BE2C (cell line): ENCODE measurements at regions not wholly inside any gene's neighbourhood (a gene's known extent, or its start where the extent isn't known, plus 50 kb on each side); places are given as distances from the start of the nearest gene placed in this dataset.

ENCODE experiments used
- DNase-seq: peaks from one replicate; pipeline ENCODE4 v3.0.0-alpha.2; 2020
- H3K27me3 ChIP-seq: fragments of 250-450 bp; sonication (Bioruptor Pico); 2 replicates; pipeline ENCODE4 v1.5.1; 2020; ENCODE audit warnings: mild to moderate bottlenecking
- H3K36me3 ChIP-seq: fragments of 250-450 bp; sonication (Bioruptor Pico); 2 replicates; pipeline ENCODE4 v1.5.1; 2020; ENCODE audit warnings: mild to moderate bottlenecking
- H3K4me1 ChIP-seq: fragments of 250-450 bp; sonication (Bioruptor Pico); 2 replicates; pipeline ENCODE4 v1.5.1; 2020
- H3K4me3 ChIP-seq: 2 replicates; pipeline ENCODE4 v1.5.1; 2011; ENCODE audit warnings: low read depth, low read length
- H3K9me3 ChIP-seq: fragments of 250-450 bp; sonication (Bioruptor Pico); 2 replicates; pipeline ENCODE4 v1.5.1; 2020
- TF ChIP-seq, protein P1 (sequence below): IDR thresholded peaks from 2 replicates; pipeline ENCODE4 v1.5.1; 2012; ENCODE audit warnings: mild to moderate bottlenecking, low read depth, low read length

DNA sequence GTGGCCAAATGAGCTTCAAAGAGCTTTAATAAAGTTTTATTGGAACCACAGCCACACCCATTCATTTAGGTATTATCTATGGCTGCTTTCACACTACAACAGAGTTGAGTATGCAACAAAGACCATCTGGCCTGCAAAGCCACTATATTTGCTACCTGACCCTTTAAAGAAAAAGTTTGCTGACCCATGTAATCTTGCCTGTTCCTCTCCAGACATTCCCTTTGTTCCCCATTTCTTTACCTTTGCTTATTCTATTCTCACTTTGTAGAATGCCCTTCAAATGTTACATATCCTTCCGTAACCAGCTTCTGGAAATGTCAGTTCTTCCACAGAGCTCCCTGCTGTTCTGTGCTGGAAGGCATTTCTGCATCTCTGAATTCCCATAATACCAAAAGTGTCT lies 320.2 kb downstream of the TLE1 start:
- no peaks in the 10 kb centered on the region for H3K36me3 ChIP-seq
- no peaks in the 10 kb centered on the region for H3K9me3 ChIP-seq
- no peaks in the 10 kb centered on the region for H3K27me3 ChIP-seq
- no peak overlapping the region for H3K4me3 ChIP-seq
- DNase-seq = no peak
- TF ChIP-seq, protein P1, sequence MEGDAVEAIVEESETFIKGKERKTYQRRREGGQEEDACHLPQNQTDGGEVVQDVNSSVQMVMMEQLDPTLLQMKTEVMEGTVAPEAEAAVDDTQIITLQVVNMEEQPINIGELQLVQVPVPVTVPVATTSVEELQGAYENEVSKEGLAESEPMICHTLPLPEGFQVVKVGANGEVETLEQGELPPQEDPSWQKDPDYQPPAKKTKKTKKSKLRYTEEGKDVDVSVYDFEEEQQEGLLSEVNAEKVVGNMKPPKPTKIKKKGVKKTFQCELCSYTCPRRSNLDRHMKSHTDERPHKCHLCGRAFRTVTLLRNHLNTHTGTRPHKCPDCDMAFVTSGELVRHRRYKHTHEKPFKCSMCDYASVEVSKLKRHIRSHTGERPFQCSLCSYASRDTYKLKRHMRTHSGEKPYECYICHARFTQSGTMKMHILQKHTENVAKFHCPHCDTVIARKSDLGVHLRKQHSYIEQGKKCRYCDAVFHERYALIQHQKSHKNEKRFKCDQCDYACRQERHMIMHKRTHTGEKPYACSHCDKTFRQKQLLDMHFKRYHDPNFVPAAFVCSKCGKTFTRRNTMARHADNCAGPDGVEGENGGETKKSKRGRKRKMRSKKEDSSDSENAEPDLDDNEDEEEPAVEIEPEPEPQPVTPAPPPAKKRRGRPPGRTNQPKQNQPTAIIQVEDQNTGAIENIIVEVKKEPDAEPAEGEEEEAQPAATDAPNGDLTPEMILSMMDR = no peak
- peaks cover 14% of the 10 kb centered on the region for H3K4me1 ChIP-seq

GRCh38 chr9:81363916-81364480 lies 325.3 kb downstream of the TLE1 start:
- TF ChIP-seq, protein P1 = no peak
- Histone ChIP-seq H3K27me3 (no peaks in the 10 kb centered on the region), H3K4me3 (no peak overlapping the region), H3K36me3 (no peaks in the 10 kb centered on the region), H3K9me3 (no peaks in the 10 kb centered on the region), H3K4me1 (no peaks in the 10 kb centered on the region)
- DNase-seq = no peak

DNA sequence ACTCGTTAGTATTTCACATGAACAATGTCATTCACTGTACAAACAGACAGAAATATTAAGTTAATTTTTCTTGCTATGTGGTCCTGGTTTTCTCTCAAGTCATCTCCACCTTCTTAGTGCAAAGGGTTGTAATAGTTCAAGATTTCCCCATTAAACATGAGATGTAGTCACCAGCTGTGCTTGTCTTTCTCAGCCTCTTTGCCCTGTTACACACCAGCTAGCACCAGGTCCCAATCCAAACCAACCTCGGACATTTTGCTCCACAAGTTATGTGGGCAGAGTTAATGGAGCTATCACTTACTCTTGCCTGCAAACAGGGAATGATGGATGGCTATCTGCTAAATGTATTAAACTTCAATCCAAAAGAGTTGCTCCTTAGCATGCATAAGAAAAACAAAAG lies 328.1 kb downstream of the TLE1 start:
- Histone ChIP-seq H3K27me3 (no peaks in the 10 kb centered on the region), H3K9me3 (no peaks in the 10 kb centered on the region), H3K36me3 (no peaks in the 10 kb centered on the region), H3K4me1 (no peaks in the 10 kb centered on the region), H3K4me3 (no peak overlapping the region)
- TF ChIP-seq, protein P1 = no peak
- DNase-seq = no peak

DNA sequence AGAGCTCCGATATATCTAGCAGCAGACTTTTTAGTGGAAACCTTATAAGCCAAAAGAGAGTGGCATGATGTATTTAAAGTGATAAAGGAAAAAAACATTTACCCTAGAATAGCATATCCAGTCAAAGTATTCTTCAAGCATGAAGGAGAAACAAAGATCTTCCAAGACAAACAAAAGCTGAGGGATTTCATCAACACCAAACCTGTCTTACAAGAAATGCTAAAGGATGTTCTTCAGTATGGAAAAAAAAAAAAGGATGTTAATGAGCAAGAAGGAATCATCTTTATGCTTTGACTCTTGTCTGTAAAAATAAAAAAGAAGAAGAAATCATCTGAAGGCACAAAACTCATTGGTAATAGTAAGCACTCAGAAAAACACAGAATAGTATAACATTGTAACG lies 338.2 kb downstream of the TLE1 start:
- TF ChIP-seq, protein P1 = no peak
- no peaks in the 10 kb centered on the region for H3K4me1 ChIP-seq
- DNase-seq = no peak
- no peaks in the 10 kb centered on the region for H3K36me3 ChIP-seq
- no peaks in the 10 kb centered on the region for H3K9me3 ChIP-seq
- no peak overlapping the region for H3K4me3 ChIP-seq
- no peaks in the 10 kb centered on the region for H3K27me3 ChIP-seq

- Histone ChIP-seq H3K27me3 (no peaks in the 10 kb centered on the region), H3K4me1 (no peaks in the 10 kb centered on the region), H3K4me3 (no peak overlapping the region), H3K36me3 (no peaks in the 10 kb centered on the region), H3K9me3 (no peaks in the 10 kb centered on the region)
- DNase-seq = no peak
- TF ChIP-seq, protein P1 = no peak
These were observed 345.0 kb downstream of the TLE1 start for GRCh38 chr9:81344366-81344765.

DNA sequence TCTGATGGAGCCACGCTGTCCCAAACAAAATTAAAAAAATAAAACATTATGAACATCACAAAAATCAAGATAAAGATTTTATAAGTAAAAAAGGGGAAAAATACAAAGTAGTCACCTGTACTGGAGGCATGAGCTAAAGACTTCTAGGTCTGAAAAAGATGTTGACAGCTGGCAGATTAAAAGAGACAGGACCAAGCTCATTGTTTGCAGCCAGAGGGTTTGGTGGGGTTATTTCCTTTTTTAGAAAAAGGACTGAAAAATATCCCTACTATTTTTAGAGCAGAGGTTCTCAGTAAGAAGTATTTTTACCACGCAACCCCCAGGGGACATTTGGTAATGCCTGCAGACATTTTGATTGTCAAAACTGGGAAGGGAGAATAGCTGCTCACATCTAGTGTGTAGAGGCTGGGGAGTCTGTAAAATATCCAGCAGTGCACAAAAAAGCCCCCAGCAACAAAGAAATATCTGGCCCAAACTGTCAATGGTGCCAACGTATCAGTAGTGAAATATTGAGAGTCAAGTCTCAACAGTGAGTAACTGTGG lies 353.4 kb downstream of the TLE1 start:
- Histone ChIP-seq H3K4me3 (no peak overlapping the region), H3K4me1 (no peaks in the 10 kb centered on the region), H3K9me3 (no peaks in the 10 kb centered on the region), H3K36me3 (no peaks in the 10 kb centered on the region), H3K27me3 (no peaks in the 10 kb centered on the region)
- no peak for DNase-seq
- TF ChIP-seq, protein P1 = no peak
